ENCODE measurements at regions not wholly inside any gene's neighbourhood (a gene's known extent, or its start where the extent isn't known, plus 50 kb on each side); places are given as distances from the start of the nearest gene placed in this dataset.
"Not testable (repeated sequence)": the region's sequence is repeated elsewhere in the genome, so short reads cannot be mapped to it uniquely, and the experiment has no call there.

DNA sequence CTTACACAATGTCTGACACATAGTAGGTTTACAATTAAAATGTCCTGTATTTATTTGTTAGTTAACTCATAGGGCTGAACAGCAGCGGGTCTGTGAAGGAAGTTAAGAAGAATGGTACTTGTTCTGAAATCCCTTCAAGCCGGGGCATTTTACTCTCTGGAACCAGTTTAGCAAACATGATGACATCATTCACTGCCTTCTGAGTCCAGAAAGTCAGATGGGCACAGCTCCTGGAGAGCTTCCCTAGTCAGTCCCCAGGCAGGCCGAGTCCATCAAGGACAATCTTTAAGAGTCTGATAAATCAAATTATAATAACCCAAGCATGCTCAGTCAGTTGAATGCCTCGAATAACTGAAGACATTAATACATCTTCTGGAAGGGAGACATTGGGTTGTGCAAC is 125.4 kb upstream of the DAB1 start:
- DNase-seq (ENCODE audit: low read depth), result no peak
- TF ChIP-seq, protein P1, sequence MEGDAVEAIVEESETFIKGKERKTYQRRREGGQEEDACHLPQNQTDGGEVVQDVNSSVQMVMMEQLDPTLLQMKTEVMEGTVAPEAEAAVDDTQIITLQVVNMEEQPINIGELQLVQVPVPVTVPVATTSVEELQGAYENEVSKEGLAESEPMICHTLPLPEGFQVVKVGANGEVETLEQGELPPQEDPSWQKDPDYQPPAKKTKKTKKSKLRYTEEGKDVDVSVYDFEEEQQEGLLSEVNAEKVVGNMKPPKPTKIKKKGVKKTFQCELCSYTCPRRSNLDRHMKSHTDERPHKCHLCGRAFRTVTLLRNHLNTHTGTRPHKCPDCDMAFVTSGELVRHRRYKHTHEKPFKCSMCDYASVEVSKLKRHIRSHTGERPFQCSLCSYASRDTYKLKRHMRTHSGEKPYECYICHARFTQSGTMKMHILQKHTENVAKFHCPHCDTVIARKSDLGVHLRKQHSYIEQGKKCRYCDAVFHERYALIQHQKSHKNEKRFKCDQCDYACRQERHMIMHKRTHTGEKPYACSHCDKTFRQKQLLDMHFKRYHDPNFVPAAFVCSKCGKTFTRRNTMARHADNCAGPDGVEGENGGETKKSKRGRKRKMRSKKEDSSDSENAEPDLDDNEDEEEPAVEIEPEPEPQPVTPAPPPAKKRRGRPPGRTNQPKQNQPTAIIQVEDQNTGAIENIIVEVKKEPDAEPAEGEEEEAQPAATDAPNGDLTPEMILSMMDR (IDR thresholded peaks at IDR 0.05; ENCODE audit: low read depth, low read length, missing control alignments), result no peak
- H3K4me3 ChIP-seq (ENCODE audit: low read depth, low read length), result no peak overlapping the region

DNA sequence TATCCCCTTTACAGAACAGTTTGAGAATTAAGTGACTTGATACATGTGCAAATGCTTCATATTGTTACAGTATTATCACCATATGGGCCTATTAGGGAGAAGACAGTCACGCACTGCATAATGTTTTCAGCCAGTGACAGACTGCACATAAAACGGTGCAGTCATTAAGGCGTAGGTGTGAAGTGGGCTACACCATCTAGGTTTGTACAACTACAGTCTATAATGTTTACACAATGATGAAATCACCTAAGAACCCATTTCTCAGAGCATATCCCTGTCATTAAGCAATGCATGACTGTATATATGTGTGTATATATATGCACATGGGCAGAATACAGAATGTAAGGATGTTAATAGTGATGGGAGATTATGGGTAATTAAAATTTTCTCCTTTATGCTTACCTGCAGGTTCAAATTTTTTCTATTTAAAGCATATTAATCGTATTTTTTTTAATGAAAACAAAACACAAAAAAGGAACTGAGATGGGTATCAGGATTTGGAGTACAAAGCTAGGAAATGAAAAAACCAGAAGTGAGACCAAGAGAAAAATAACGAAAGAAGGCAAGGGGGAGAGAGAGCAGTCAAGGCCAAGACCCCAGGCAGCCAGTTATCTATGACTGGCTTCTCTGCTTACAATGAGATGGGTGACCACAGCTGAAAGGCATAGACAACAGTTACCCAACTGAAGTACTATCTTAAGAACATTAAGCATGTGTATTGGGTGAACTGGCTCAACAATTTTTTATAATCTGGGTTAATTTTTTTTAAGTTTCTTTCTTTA is 122.9 kb upstream of the DAB1 start:
- TF ChIP-seq, protein P1 (IDR thresholded peaks at IDR 0.05; ENCODE audit: low read depth, low read length, missing control alignments), result no peak
- DNase-seq (ENCODE audit: low read depth), result no peak
- H3K4me3 ChIP-seq (ENCODE audit: low read depth, low read length), result no peak overlapping the region

DNA sequence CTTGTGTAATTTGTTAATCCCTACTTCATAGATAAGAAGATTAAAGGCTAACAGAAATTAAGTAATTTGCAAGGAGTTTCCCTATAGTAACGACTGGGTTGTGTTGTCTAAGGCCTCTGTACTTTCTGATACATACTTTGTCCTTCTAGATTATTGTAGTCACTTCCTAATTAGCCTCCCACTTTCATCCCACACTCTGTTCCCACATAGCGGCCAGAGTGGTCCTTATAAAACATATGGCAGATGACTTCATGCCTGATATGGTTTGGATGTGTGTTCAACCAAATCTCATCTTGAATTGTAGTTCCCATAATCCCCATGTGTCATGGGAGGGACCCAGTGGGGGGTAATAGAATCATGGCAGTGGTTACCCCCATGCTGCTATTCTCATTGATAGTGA is 120.5 kb upstream of the DAB1 start:
- TF ChIP-seq, protein P1 (IDR thresholded peaks at IDR 0.05; ENCODE audit: low read depth, low read length, missing control alignments), result no peak
- H3K4me3 ChIP-seq (ENCODE audit: low read depth, low read length), result no peak overlapping the region
- DNase-seq (ENCODE audit: low read depth), result no peak

DNA sequence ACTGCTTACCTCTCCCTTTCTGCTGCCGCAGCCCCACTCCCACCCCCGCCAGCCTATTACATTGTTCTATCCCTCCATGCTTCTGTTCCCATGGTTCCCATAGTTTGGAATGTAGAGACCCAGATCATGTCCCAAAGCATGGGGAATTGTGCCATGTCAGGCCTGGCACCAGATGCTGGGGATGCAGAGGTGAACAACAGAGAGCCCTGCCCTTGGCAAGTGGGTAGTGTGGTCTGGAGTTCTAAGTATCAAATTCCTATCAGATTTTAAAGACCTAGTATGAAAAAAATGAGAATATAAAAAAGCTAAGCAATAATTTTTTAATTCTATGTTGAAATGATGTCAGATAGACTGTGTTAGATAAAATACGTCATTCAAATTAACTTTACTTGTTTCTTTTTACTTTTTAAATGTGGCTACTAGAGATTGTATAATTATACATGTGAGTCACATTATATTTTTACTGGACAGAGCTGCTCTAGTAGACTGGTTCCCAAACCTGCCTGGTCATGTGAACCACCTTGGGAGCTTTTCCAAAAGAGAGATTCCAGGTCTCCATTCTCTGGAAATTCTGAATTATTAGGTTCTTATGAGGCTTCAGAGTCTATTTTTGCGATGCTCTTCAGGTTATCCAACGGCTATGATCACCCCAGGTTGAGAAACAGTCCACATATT is 113.0 kb upstream of the DAB1 start:
- no peak overlapping the region for H3K4me3 ChIP-seq (ENCODE audit: low read depth, low read length)
- DNase-seq (ENCODE audit: low read depth), result no peak
- TF ChIP-seq, protein P1 (IDR thresholded peaks at IDR 0.05; ENCODE audit: low read depth, low read length, missing control alignments), result no peak

DNA sequence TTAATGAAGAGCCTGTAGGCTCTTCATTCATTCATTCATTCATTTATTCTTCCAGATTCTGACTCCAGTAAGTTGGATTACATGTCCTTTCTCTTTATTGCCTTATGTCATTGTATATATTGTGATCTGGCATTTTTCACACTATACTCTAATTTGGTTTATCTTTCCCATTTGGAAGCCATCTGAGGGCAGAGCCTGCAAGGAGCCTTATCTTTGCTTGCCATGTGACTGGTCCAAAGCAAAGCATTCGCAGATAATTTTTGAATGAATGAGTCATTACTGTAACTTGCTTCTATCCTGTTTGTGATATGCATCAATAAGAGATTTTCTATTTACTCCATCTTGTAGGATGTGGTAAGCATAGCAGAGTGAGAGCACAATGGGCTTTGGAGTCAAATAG is 108.4 kb upstream of the DAB1 start:
- TF ChIP-seq, protein P1 (IDR thresholded peaks at IDR 0.05; ENCODE audit: low read depth, low read length, missing control alignments), result no peak
- H3K4me3 ChIP-seq (ENCODE audit: low read depth, low read length), result no peak overlapping the region

DNA sequence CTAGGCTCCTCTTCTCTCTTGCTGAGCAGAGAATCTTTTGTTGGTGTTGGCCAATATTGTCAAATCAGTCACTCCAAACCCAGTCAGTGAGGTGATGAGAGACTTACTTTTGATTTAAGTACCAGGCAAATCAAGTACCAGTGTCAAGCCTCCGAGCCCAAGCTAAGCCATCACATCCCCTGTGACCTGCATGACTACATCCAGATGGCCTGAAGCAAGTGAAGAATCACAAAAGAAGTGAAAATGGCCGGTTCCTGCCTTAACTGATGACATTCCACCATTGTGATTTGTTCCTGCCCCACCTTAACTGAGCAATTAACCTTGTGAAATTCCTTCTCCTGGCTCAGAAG is 107.0 kb upstream of the DAB1 start:
- DNase-seq (ENCODE audit: low read depth), result not testable (repeated sequence)

More for the DNA sequence above, 108.4 kb upstream of the DAB1 start:
- no peak for DNase-seq (ENCODE audit: low read depth)

DNA sequence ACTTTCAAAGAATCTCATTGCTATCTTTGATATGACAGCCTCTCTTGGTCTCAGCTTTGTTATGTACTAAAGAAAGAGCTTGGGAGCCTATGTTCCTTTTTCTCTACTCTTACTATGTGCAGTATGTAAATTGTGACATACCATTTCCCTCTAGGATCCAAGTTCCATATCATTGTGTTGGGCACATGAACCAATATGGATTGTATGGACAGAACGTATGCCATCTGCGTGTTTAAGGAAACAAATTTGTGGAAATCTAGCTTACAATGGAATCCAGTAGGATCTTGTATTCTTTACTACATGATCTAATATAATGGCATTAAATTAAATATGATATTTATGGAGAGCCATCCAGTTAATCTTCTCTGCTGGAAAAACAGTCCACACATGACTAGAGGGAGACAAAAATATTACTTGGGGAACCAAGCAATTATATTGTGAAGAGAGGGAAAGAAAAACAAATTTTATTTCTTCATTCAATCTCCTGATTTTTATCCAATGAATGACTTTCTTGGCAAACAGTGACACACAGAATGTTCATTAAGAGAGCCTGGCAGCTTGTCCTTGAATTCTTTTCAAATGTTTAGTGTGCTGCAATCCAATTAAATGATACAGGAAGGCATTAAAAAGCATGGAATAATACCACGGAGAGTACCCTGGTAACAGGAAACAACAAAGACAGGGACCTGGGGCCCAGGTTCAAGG is 106.5 kb upstream of the DAB1 start:
- TF ChIP-seq, protein P1 (IDR thresholded peaks at IDR 0.05; ENCODE audit: low read depth, low read length, missing control alignments), result no peak
- no peak overlapping the region for H3K4me3 ChIP-seq (ENCODE audit: low read depth, low read length)
- DNase-seq (ENCODE audit: low read depth), result no peak

More for the DNA sequence above, 107.0 kb upstream of the DAB1 start:
- not testable (repeated sequence) for H3K4me3 ChIP-seq (ENCODE audit: low read depth, low read length)

Data from GM12864 (cell line).